ENCODE measurements at regions not wholly inside any gene's neighbourhood (a gene's known extent, or its start where the extent isn't known, plus 50 kb on each side); places are given as distances from the start of the nearest gene placed in this dataset.
A peak's percentile ranks its signal among the peaks of the same experiment; 100 is the strongest.

GRCh38 chr10:62632071-62632809, 172.3 kb upstream of the ADO start:
- DNase-seq (ENCODE audit: low spot score) = no peak

- DNase-seq (ENCODE audit: low spot score) = no peak
Observed at GRCh38 chr10:62633976-62634375, 170.5 kb upstream of the ADO start.

GRCh38 chr10:62634576-62634975, 169.9 kb upstream of the ADO start:
- no peak for DNase-seq (ENCODE audit: low spot score)

GRCh38 chr10:62635127-62635526, 169.4 kb upstream of the ADO start:
- DNase-seq (ENCODE audit: low spot score) = no peak

- DNase-seq (ENCODE audit: low spot score) = peak; percentile 24
Observed at GRCh38 chr10:62636825-62637248, 167.7 kb upstream of the ADO start.

- peak; percentile 38 for DNase-seq (ENCODE audit: low spot score)
Observed at GRCh38 chr10:62637249-62638061, 167.1 kb upstream of the ADO start.

- DNase-seq (ENCODE audit: low spot score) = no peak
Observed at GRCh38 chr10:62638062-62638477, 166.4 kb upstream of the ADO start.

- DNase-seq (ENCODE audit: low spot score) = no peak
Observed at GRCh38 chr10:62639144-62639543, 165.4 kb upstream of the ADO start.

- no peak for DNase-seq (ENCODE audit: low spot score)
Observed at GRCh38 chr10:62640411-62640810, 164.1 kb upstream of the ADO start.

GRCh38 chr10:62643606-62644587, 160.6 kb upstream of the ADO start:
- DNase-seq (ENCODE audit: low spot score) = no peak

GRCh38 chr10:62647375-62648092, 157.0 kb upstream of the ADO start:
- DNase-seq (ENCODE audit: low spot score) = no peak

GRCh38 chr10:62648921-62649320, 155.6 kb upstream of the ADO start:
- DNase-seq (ENCODE audit: low spot score) = no peak

GRCh38 chr10:62650411-62650810, 154.1 kb upstream of the ADO start:
- no peak for DNase-seq (ENCODE audit: low spot score)

- no peak for DNase-seq (ENCODE audit: low spot score)
Observed at GRCh38 chr10:62651341-62651740, 153.2 kb upstream of the ADO start.

GRCh38 chr10:62652114-62652513, 152.4 kb upstream of the ADO start:
- no peak for DNase-seq (ENCODE audit: low spot score)

GRCh38 chr10:62652564-62652963, 152.0 kb upstream of the ADO start:
- DNase-seq (ENCODE audit: low spot score) = no peak

- DNase-seq (ENCODE audit: low spot score) = no peak
Observed at GRCh38 chr10:62653254-62653653, 151.3 kb upstream of the ADO start.

- DNase-seq (ENCODE audit: low spot score) = no peak
Observed at GRCh38 chr10:62654966-62655336, 149.6 kb upstream of the ADO start.

GRCh38 chr10:62655337-62655994, 149.1 kb upstream of the ADO start:
- DNase-seq (ENCODE audit: low spot score) = no peak

- DNase-seq (ENCODE audit: low spot score) = no peak
Observed at GRCh38 chr10:62657244-62657835, 147.2 kb upstream of the ADO start.

GRCh38 chr10:62658516-62658915, 146.0 kb upstream of the ADO start:
- DNase-seq (ENCODE audit: low spot score) = no peak
